H1 (cell line): ENCODE measurements at regions not wholly inside any gene's neighbourhood (a gene's known extent, or its start where the extent isn't known, plus 50 kb on each side); places are given as distances from the start of the nearest gene placed in this dataset.

Experiments used
- CTCF ChIA-PET: fragments of 300-600 bp; sonication (Branson Sonifier 250); formaldehyde crosslinking; loops from one replicate; lab custom pipeline; 2021; ENCODE audit not compliant: partially characterized antibody; lab: Charles Lee
- POLR2A ChIA-PET: fragments of 300-600 bp; sonication (Branson Sonifier 250); formaldehyde crosslinking; loops from one replicate; lab custom pipeline; 2021; ENCODE audit warnings: inconsistent platforms; ENCODE audit not compliant: partially characterized antibody; lab: Charles Lee
- DNase-seq, 2 experiments: peaks; one replicate each; pipeline versions ENCODE4 v3.0.0 to v3.0.0-alpha.2; 2010 to 2022; ENCODE audit warnings: low spot score in 2 of 2, low read depth in 1 of 2, mixed read lengths in 1 of 2
- FAIRE-seq: peaks from 2 replicates; lab custom pipeline; 2011; peaks lifted over from hg19 to GRCh38; lab: Jason Lieb, UNC
- H2AFZ ChIP-seq: 2 replicates; pipeline ENCODE4 v1.8.1; 2012; ENCODE audit warnings: low read length, inconsistent platforms
- H2AK5ac ChIP-seq: 2 replicates; pipeline ENCODE4 v1.6.1; 2013; ENCODE audit warnings: low read depth, low read length
- H2BK120ac ChIP-seq: replicated peaks from 2 replicates; pipeline ENCODE3; 2013; ENCODE audit warnings: low read depth, low read length, inconsistent platforms
- H2BK12ac ChIP-seq: 2 replicates; pipeline ENCODE4 v1.6.1; 2013; ENCODE audit warnings: low read depth, low read length
- H2BK15ac ChIP-seq: 2 replicates; pipeline ENCODE4 v1.6.1; 2013; ENCODE audit warnings: low read length
- H2BK20ac ChIP-seq: 2 replicates; pipeline ENCODE4 v1.6.1; 2013; ENCODE audit warnings: low read length
- H2BK5ac ChIP-seq: 2 replicates; pipeline ENCODE4 v1.6.1; 2013; ENCODE audit warnings: low read depth, low read length
- H3K14ac ChIP-seq: 2 replicates; pipeline ENCODE4 v1.6.1; 2013; ENCODE audit warnings: inconsistent platforms; ENCODE audit not compliant: insufficient read length
- H3K18ac ChIP-seq: 2 replicates; pipeline ENCODE4 v1.6.1; 2013; ENCODE audit warnings: low read length; ENCODE audit errors: extremely low read depth
- H3K23ac ChIP-seq: 2 replicates; pipeline ENCODE4 v1.6.1; 2013; ENCODE audit warnings: inconsistent platforms; ENCODE audit not compliant: insufficient read length
- H3K23me2 ChIP-seq: 2 replicates; pipeline ENCODE4 v1.6.1; 2013; ENCODE audit warnings: low read depth, low read length
- H3K27ac ChIP-seq: 2 replicates; pipeline ENCODE4 v1.6.1; 2011; ENCODE audit warnings: low read depth, low read length, inconsistent platforms
- H3K27me3 ChIP-seq, 4 experiments: replicated peaks in 1 of 4; 1 replicate in 1 of 4; 2 replicates in 3 of 4; pipeline versions ENCODE4 v1.6.1 to v1.8.1; 2011 to 2013; ENCODE audit warnings: low read length in 3 of 4, mild to moderate bottlenecking in 3 of 4, inconsistent platforms in 2 of 4, mixed read lengths in 2 of 4, moderate library complexity in 1 of 4; ENCODE audit not compliant: control insufficient read depth in 3 of 4, insufficient read depth in 3 of 4; ENCODE audit errors: extremely low read depth in 1 of 4
- H3K36me3 ChIP-seq, 4 experiments: 2 replicates each; pipeline versions ENCODE4 v1.6.1 to v1.8.1; 2011 to 2013; ENCODE audit warnings: mild to moderate bottlenecking in 4 of 4, low read length in 3 of 4, moderate library complexity in 2 of 4, control low read depth in 1 of 4, inconsistent platforms in 1 of 4; ENCODE audit not compliant: insufficient read depth in 4 of 4, control insufficient read depth in 2 of 4
- H3K4ac ChIP-seq: replicated peaks from 2 replicates; pipeline ENCODE3; 2013; ENCODE audit warnings: low read length, low read depth, mixed read lengths, inconsistent platforms; ENCODE audit not compliant: insufficient read length
- H3K4me1 ChIP-seq, 4 experiments: replicated peaks in 1 of 4; 1 replicate in 1 of 4; 2 replicates in 3 of 4; pipeline versions ENCODE4 v1.6.1 to v1.8.1; 2011 to 2013; ENCODE audit warnings: low read length in 3 of 4, inconsistent platforms in 2 of 4, mixed read lengths in 1 of 4; ENCODE audit not compliant: insufficient read depth in 4 of 4, control insufficient read depth in 3 of 4
- H3K4me2 ChIP-seq, 2 experiments: 2 replicates each; pipeline versions ENCODE4 v1.6.1 to v1.8.1; 2011 to 2013; ENCODE audit warnings: low read depth in 2 of 2, low read length in 2 of 2, control low read depth in 1 of 2, inconsistent platforms in 1 of 2, mild to moderate bottlenecking in 1 of 2; ENCODE audit not compliant: insufficient read depth in 1 of 2
- H3K4me3 ChIP-seq, 4 experiments: fragments of 200-600, 300-600 bp in 1 of 4; sonication (generic), shearing (Covaris generic), sonication (Bioruptor Twin) in 1 of 4; 2 replicates each; pipeline versions ENCODE4 v1.5.1 to v1.8.1; 2011 to 2016; ENCODE audit warnings: low read length in 4 of 4, low read depth in 3 of 4, control low read depth in 2 of 4, inconsistent platforms in 2 of 4, mild to moderate bottlenecking in 2 of 4, mixed read lengths in 1 of 4, moderate library complexity in 1 of 4; ENCODE audit not compliant: insufficient read depth in 2 of 4; ENCODE audit errors: extremely low read depth in 1 of 4
- H3K56ac ChIP-seq: replicated peaks from 2 replicates; pipeline ENCODE3; 2013; ENCODE audit warnings: low read depth, mild to moderate bottlenecking, mixed read lengths, low read length, inconsistent platforms; ENCODE audit not compliant: insufficient read length
- H3K79me1 ChIP-seq: 2 replicates; pipeline ENCODE4 v1.6.1; 2013; ENCODE audit warnings: low read depth, low read length, control low read depth
- H3K79me2 ChIP-seq, 2 experiments: 2 replicates each; pipeline versions ENCODE4 v1.6.1 to v1.8.1; 2012 to 2013; ENCODE audit warnings: low read length in 2 of 2, mild to moderate bottlenecking in 2 of 2, inconsistent platforms in 1 of 2; ENCODE audit not compliant: insufficient read depth in 2 of 2, control insufficient read depth in 1 of 2
- H3K9ac ChIP-seq, 4 experiments: replicated peaks in 1 of 4; 1 replicate in 1 of 4; 2 replicates in 3 of 4; pipeline versions ENCODE4 v1.6.1 to v1.8.1; 2011 to 2013; ENCODE audit warnings: low read depth in 3 of 4, low read length in 3 of 4, control low read depth in 2 of 4, mild to moderate bottlenecking in 2 of 4, moderate library complexity in 2 of 4, inconsistent platforms in 1 of 4; ENCODE audit errors: extremely low read depth in 1 of 4
- H3K9me3 ChIP-seq, 2 experiments: 2 replicates each; pipeline versions ENCODE4 v1.6.1 to v1.8.1; 2012 to 2013; ENCODE audit warnings: mild to moderate bottlenecking in 2 of 2, moderate library complexity in 2 of 2, control low read depth in 1 of 2, inconsistent platforms in 1 of 2, low read depth in 1 of 2, low read length in 1 of 2, mixed read lengths in 1 of 2; ENCODE audit not compliant: insufficient read depth in 2 of 2
- H4K20me1 ChIP-seq, 2 experiments: replicated peaks in 1 of 2; 2 replicates each; pipeline versions ENCODE3 to v1.8.1; 2011 to 2013; ENCODE audit warnings: inconsistent platforms in 2 of 2, low read length in 2 of 2, mild to moderate bottlenecking in 1 of 2; ENCODE audit not compliant: insufficient read depth in 2 of 2, control insufficient read depth in 1 of 2
- H4K5ac ChIP-seq: 2 replicates; pipeline ENCODE4 v1.6.1; 2013; ENCODE audit warnings: low read length, low read depth, mixed read lengths, inconsistent platforms; ENCODE audit not compliant: insufficient read length
- H4K8ac ChIP-seq: 2 replicates; pipeline ENCODE4 v1.8.0; 2013; ENCODE audit warnings: mild to moderate bottlenecking, moderate library complexity, low read length, inconsistent platforms; ENCODE audit not compliant: insufficient read depth; ENCODE audit errors: extremely low read depth
- H4K91ac ChIP-seq: replicated peaks from 2 replicates; pipeline ENCODE3; 2013; ENCODE audit warnings: low read length, mixed read lengths, inconsistent platforms; ENCODE audit not compliant: insufficient read length
- BACH1 ChIP-seq: IDR thresholded peaks from 2 replicates; pipeline ENCODE4 v1.6.1; 2012; ENCODE audit warnings: low read length, improper control_type of control experiment
- BCL11A ChIP-seq, 2 experiments: IDR thresholded peaks; one replicate each; pipeline ENCODE4 v1.6.1; 2011; ENCODE audit warnings: low read depth in 2 of 2, low read length in 2 of 2, mild to moderate bottlenecking in 2 of 2
- KDM4A ChIP-seq: IDR thresholded peaks from one replicate; pipeline ENCODE4 v1.7.1; 2012; ENCODE audit warnings: low read depth, mild to moderate bottlenecking, moderate library complexity, low read length, inconsistent platforms; ENCODE audit not compliant: severe bottlenecking
- KDM5A ChIP-seq: fragments of 200-600 bp; IDR thresholded peaks from 2 replicates; pipeline ENCODE4 v1.7.1; 2012; ENCODE audit warnings: mild to moderate bottlenecking, low read length, inconsistent platforms, mixed read lengths
- MAFK ChIP-seq: IDR thresholded peaks from 2 replicates; pipeline ENCODE4 v1.6.1; 2012; ENCODE audit warnings: low read depth, mild to moderate bottlenecking, improper control_type of control experiment, low read length
- SRF ChIP-seq: IDR thresholded peaks from 2 replicates; pipeline ENCODE4 v1.6.1; 2011; ENCODE audit warnings: mild to moderate bottlenecking, low read depth, low read length, moderate library complexity
- SUZ12 ChIP-seq: fragments of 200-600 bp; sonication (generic); IDR thresholded peaks from 2 replicates; pipeline ENCODE4 v1.6.1; 2012; ENCODE audit warnings: mild to moderate bottlenecking, inconsistent platforms, low read length, moderate library complexity, mixed read lengths
- TAF1 ChIP-seq: IDR thresholded peaks from 2 replicates; pipeline ENCODE4 v1.6.1; 2011; ENCODE audit warnings: mild to moderate bottlenecking, low read depth, low read length
- TCF12 ChIP-seq: IDR thresholded peaks from 2 replicates; pipeline ENCODE4 v1.6.1; 2011; ENCODE audit warnings: low read depth, mild to moderate bottlenecking, low read length
- WGBS, 2 experiments: shearing (Covaris generic) in 1 of 2; methylation state at CpG; one replicate each; pipeline versions ENCODE4 v1.1.6 to v1.1.7; 2013 to 2015; ENCODE audit warnings: low lambda C conversion rate in 2 of 2, mixed read lengths in 2 of 2, inconsistent platforms in 1 of 2, low coverage in 1 of 2, missing lambda C conversion rate in 1 of 2; ENCODE audit not compliant: insufficient replicate concordance in 2 of 2, insufficient coverage in 1 of 2, insufficient read length in 1 of 2; ENCODE audit errors: extremely low coverage in 1 of 2, missing lambda C conversion rate in 1 of 2; 5-methylcytosine and 5-hydroxymethylcytosine counted together
- TF ChIP-seq, protein P1 (sequence below): IDR thresholded peaks from 2 replicates; pipeline ENCODE4 v1.6.1; 2011; ENCODE audit warnings: low read length, improper control_type of control experiment
- TF ChIP-seq, protein P2 (sequence below), 3 experiments: IDR thresholded peaks; 1 replicate in 2 of 3; 2 replicates in 1 of 3; pipeline versions ENCODE4 v1.5.1 to v1.6.1; 2011; ENCODE audit warnings: low read length in 3 of 3, mild to moderate bottlenecking in 3 of 3, inconsistent platforms in 2 of 3, low read depth in 1 of 3, moderate library complexity in 1 of 3; ENCODE audit not compliant: insufficient read depth in 1 of 3; ENCODE audit errors: control extremely low read depth in 1 of 3

DNA sequence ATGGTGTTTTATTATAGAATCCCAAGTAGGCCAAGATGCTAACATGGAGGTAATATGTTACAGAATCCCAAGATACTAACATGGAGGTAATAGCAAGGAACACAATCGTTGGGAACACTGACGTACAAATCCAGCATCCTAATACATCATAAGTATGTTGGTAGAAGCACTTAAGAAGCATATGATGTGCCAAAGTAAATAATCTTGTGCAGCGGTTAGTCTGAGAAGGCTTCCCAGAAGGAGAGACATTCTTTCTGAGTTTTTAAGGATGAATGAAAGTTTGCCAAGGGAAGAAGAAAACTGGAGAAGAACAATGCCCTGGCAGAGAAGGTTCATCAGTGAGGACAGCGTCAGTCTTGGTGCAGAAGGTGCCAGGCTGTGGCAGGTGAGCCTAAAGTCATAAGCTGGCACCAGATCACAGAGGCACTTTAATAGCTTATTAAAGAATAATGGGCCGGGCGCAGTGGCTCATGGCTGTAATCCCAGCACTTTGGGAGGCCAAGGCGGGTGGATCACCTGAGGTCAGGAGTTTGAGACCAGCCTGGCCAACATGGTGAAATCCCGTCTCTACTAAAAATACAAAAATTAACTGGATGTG is 294.5 kb upstream of the PIK3R1 start:
- H3K23ac ChIP-seq = no peak overlapping the region
- H2AFZ ChIP-seq = no peak overlapping the region
- H3K14ac ChIP-seq = no peak overlapping the region
- H3K9me3 ChIP-seq = no peaks in the 10 kb centered on the region
- H4K91ac ChIP-seq = no peak overlapping the region
- no peak overlapping the region for H4K8ac ChIP-seq
- no peak overlapping the region for H3K4me3 ChIP-seq
- no peaks in the 10 kb centered on the region for H4K20me1 ChIP-seq
- no peaks in the 10 kb centered on the region for H3K36me3 ChIP-seq
- H3K4me1 ChIP-seq = no peaks in the 10 kb centered on the region
- FAIRE-seq = no peak
- no peaks in the 10 kb centered on the region for H3K79me1 ChIP-seq
- H2BK20ac ChIP-seq = no peak overlapping the region
- DNase-seq = no peak
- H2AK5ac ChIP-seq = no peak overlapping the region
- no peak overlapping the region for H2BK5ac ChIP-seq
- H2BK15ac ChIP-seq = no peak overlapping the region
- WGBS, 2 experiments = 94% methylated on average over 8 of the region's 8 CpGs; no CpG with 5 or more reads in 1 of the 2 experiments
- no peak overlapping the region for H3K4me2 ChIP-seq
- H3K27ac ChIP-seq = no peak overlapping the region
- H3K4ac ChIP-seq = no peak overlapping the region
- ChIA-PET POLR2A (no interaction called here), CTCF (no interaction called here)
- no peak overlapping the region for H2BK12ac ChIP-seq
- no peak overlapping the region for H3K56ac ChIP-seq
- no peak overlapping the region for H4K5ac ChIP-seq
- no peaks in the 10 kb centered on the region for H3K79me2 ChIP-seq
- H3K23me2 ChIP-seq = no peaks in the 10 kb centered on the region
- H2BK120ac ChIP-seq = no peak overlapping the region
- no peaks in the 10 kb centered on the region for H3K27me3 ChIP-seq
- no peak overlapping the region for H3K18ac ChIP-seq
- no peak overlapping the region for H3K9ac ChIP-seq
- TF ChIP-seq SUZ12 (no peak), KDM4A (no peak), KDM5A (no peak), MAFK (no peak), TAF1 (no peak), BACH1 (no peak), SRF (no peak), BCL11A (IDR thresholded peaks at IDR 0.05; ENCODE audit: low read depth in 2 of 2, low read length in 2 of 2) (no peak), TCF12 (no peak)
- TF ChIP-seq, protein P1, sequence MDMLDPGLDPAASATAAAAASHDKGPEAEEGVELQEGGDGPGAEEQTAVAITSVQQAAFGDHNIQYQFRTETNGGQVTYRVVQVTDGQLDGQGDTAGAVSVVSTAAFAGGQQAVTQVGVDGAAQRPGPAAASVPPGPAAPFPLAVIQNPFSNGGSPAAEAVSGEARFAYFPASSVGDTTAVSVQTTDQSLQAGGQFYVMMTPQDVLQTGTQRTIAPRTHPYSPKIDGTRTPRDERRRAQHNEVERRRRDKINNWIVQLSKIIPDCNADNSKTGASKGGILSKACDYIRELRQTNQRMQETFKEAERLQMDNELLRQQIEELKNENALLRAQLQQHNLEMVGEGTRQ = no peak
- TF ChIP-seq, protein P2, sequence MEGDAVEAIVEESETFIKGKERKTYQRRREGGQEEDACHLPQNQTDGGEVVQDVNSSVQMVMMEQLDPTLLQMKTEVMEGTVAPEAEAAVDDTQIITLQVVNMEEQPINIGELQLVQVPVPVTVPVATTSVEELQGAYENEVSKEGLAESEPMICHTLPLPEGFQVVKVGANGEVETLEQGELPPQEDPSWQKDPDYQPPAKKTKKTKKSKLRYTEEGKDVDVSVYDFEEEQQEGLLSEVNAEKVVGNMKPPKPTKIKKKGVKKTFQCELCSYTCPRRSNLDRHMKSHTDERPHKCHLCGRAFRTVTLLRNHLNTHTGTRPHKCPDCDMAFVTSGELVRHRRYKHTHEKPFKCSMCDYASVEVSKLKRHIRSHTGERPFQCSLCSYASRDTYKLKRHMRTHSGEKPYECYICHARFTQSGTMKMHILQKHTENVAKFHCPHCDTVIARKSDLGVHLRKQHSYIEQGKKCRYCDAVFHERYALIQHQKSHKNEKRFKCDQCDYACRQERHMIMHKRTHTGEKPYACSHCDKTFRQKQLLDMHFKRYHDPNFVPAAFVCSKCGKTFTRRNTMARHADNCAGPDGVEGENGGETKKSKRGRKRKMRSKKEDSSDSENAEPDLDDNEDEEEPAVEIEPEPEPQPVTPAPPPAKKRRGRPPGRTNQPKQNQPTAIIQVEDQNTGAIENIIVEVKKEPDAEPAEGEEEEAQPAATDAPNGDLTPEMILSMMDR (IDR thresholded peaks at IDR 0.05; ENCODE audit: control extremely low read depth in 1 of 3, insufficient read depth in 1 of 3, low read depth in 1 of 3, low read length in 3 of 3) = no peak
